Sigmoid colon (tissue), 6 donors: ENCODE measurements at regions not wholly inside any gene's neighbourhood (a gene's known extent, or its start where the extent isn't known, plus 50 kb on each side); places are given as distances from the start of the nearest gene placed in this dataset.

Experiments
- DNase-seq: peaks from one replicate; pipeline ENCODE4 v3.0.0-alpha.2; 2019
- H3K27ac ChIP-seq, 4 donors: fragments of 200-600 bp; sonication (generic); one replicate each; pipeline ENCODE4 v1.5.1; 2016 to 2019; ENCODE audit warnings: mild to moderate bottlenecking in 1 of 4
- H3K27me3 ChIP-seq, 3 donors: fragments of 200-600 bp; sonication (generic); one replicate each; pipeline ENCODE4 v1.5.1; 2019; ENCODE audit warnings: mild to moderate bottlenecking in 1 of 3
- H3K36me3 ChIP-seq, 4 donors: fragments of 200-600 bp; sonication (generic); one replicate each; pipeline ENCODE4 v1.5.1; 2016 to 2019
- H3K4me1 ChIP-seq, 4 donors: fragments of 200-600 bp; sonication (generic); one replicate each; pipeline ENCODE4 v1.5.1; 2017 to 2019
- H3K4me3 ChIP-seq, 4 donors: fragments of 200-600 bp; sonication (generic); one replicate each; pipeline ENCODE4 v1.5.1; 2017 to 2019; ENCODE audit warnings: mild to moderate bottlenecking in 2 of 4, moderate library complexity in 1 of 4
- H3K9me3 ChIP-seq, 4 donors: fragments of 200-600 bp in 3 of 4; sonication (generic) in 3 of 4; one replicate each; pipeline versions ENCODE4 v1.5.1 to v1.6.1; 2013 to 2019
- EP300 ChIP-seq, 4 donors: sonication (generic); formaldehyde crosslinking; IDR thresholded peaks; one replicate each; pipeline ENCODE4 v1.6.1; 2017; ENCODE audit warnings: antibody characterized with exemption in 4 of 4
- POLR2A ChIP-seq, 2 donors: fragments of 450-650 bp; IDR thresholded peaks; one replicate each; pipeline ENCODE4 v1.6.1; 2016; ENCODE audit warnings: antibody characterized with exemption in 2 of 2, mild to moderate bottlenecking in 2 of 2, moderate library complexity in 2 of 2
- POLR2AphosphoS5 ChIP-seq, 4 donors: sonication (generic); formaldehyde crosslinking; IDR thresholded peaks; one replicate each; pipeline ENCODE4 v1.6.1; 2017; ENCODE audit warnings: antibody characterized with exemption in 4 of 4
- WGBS, 2 donors: extraction: QIAGEN DNeasy Blood & Tissue Kit; methylation state at CpG; one replicate each; pipeline ENCODE4 v1.1.7; 2013; 5-methylcytosine and 5-hydroxymethylcytosine counted together
- intact Hi-C: fragments of 100-400 bp; cut with DNase I; formaldehyde crosslinking; loops from one replicate; pipeline ENCODE4 v1.15.1; 2023
- TF ChIP-seq, protein P1 (sequence below), 4 experiments: fragments of 450-650 bp in 3 of 4; fragments of 200-600 bp in 1 of 4; IDR thresholded peaks; one replicate each; pipeline ENCODE4 v1.5.1; 2016 to 2019; ENCODE audit warnings: antibody characterized with exemption in 4 of 4, mild to moderate bottlenecking in 3 of 4, moderate library complexity in 2 of 4
- donor health status: healthy with polysubstance abuse.
- donor health status: healthy.

- Histone ChIP-seq H3K27ac (peak overlapping the region; percentile 19 to 71 (median 52)), H3K4me3 (no peak overlapping the region), H3K27me3 (no peaks in the 10 kb centered on the region), H3K9me3 (peaks cover 0 to 6% (median 2%) of the 10 kb centered on the region in 4 donors), H3K36me3 (no peaks in the 10 kb centered on the region), H3K4me1 (peaks cover 0 to 22% (median 17%) of the 10 kb centered on the region in 4 donors)
- WGBS, 2 donors, result 74 to 76% methylated on average over 4 of the region's 4 CpGs
- DNase-seq, result no peak
- intact Hi-C loops, result no loop called here
- TF ChIP-seq, protein P1, sequence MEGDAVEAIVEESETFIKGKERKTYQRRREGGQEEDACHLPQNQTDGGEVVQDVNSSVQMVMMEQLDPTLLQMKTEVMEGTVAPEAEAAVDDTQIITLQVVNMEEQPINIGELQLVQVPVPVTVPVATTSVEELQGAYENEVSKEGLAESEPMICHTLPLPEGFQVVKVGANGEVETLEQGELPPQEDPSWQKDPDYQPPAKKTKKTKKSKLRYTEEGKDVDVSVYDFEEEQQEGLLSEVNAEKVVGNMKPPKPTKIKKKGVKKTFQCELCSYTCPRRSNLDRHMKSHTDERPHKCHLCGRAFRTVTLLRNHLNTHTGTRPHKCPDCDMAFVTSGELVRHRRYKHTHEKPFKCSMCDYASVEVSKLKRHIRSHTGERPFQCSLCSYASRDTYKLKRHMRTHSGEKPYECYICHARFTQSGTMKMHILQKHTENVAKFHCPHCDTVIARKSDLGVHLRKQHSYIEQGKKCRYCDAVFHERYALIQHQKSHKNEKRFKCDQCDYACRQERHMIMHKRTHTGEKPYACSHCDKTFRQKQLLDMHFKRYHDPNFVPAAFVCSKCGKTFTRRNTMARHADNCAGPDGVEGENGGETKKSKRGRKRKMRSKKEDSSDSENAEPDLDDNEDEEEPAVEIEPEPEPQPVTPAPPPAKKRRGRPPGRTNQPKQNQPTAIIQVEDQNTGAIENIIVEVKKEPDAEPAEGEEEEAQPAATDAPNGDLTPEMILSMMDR (IDR thresholded peaks at IDR 0.05), result no peak
- no peak for TF ChIP-seq POLR2A (IDR thresholded peaks at IDR 0.05)
- no peak for TF ChIP-seq EP300 (IDR thresholded peaks at IDR 0.05)
- TF ChIP-seq POLR2AphosphoS5 (IDR thresholded peaks at IDR 0.05), result no peak
Measured at GRCh38 chr1:164369698-164370365, 189.2 kb upstream of the PBX1 start.

DNA sequence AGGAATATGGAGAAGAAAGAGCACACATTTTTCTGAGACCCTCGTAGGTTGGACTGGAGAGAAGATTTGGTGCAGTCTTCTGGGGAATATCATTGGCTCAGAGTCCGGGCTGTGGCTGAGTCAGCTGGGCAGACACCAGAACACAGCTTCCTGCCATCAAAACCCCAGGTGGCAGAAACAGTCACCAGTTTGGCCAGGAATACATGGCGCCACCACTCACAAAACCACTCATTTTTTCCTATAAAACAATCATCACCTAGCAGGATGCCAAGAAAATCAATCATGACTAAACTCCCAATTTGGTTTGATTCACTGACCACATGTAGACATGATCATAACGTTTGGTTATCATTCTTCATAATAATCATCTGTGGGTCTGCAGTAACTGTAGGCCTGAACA lies 178.1 kb upstream of the PBX1 start:
- 36 to 65% methylated on average over 4 of the region's 4 CpGs for WGBS, 2 donors
- H3K27me3 ChIP-seq, result no peaks in the 10 kb centered on the region
- peaks cover 0 to 2% (median 0%) of the 10 kb centered on the region in 4 donors for H3K9me3 ChIP-seq
- H3K4me3 ChIP-seq, result no peak overlapping the region
- no peaks in the 10 kb centered on the region for H3K36me3 ChIP-seq
- TF ChIP-seq POLR2A (IDR thresholded peaks at IDR 0.05), result no peak
- TF ChIP-seq, protein P1 (IDR thresholded peaks at IDR 0.05), result no peak
- TF ChIP-seq POLR2AphosphoS5 (IDR thresholded peaks at IDR 0.05), result no peak
- TF ChIP-seq EP300 (IDR thresholded peaks at IDR 0.05), result no peak
- H3K4me1 ChIP-seq, result no peaks in the 10 kb centered on the region
- intact Hi-C loops, result no loop called here
- no peak for DNase-seq
- H3K27ac ChIP-seq, result no peak overlapping the region

GRCh38 chr1:164382384-164382783 lies 176.6 kb upstream of the PBX1 start:
- 85 to 89% methylated on average over 8 of the region's 8 CpGs for WGBS, 2 donors
- H3K27ac ChIP-seq, result no peak overlapping the region
- no peaks in the 10 kb centered on the region for H3K27me3 ChIP-seq
- DNase-seq, result no peak
- H3K4me1 ChIP-seq, result no peaks in the 10 kb centered on the region
- peaks cover 0 to 2% (median 0%) of the 10 kb centered on the region in 4 donors for H3K9me3 ChIP-seq
- no peak overlapping the region for H3K4me3 ChIP-seq
- intact Hi-C loops, result no loop called here
- H3K36me3 ChIP-seq, result no peaks in the 10 kb centered on the region
- TF ChIP-seq POLR2A (IDR thresholded peaks at IDR 0.05), result no peak
- TF ChIP-seq, protein P1 (IDR thresholded peaks at IDR 0.05), result no peak
- TF ChIP-seq POLR2AphosphoS5 (IDR thresholded peaks at IDR 0.05), result no peak
- TF ChIP-seq EP300 (IDR thresholded peaks at IDR 0.05), result no peak

GRCh38 chr1:164384262-164384661 lies 174.7 kb upstream of the PBX1 start:
- Histone ChIP-seq H3K4me1 (no peaks in the 10 kb centered on the region), H3K27me3 (no peaks in the 10 kb centered on the region), H3K9me3 (peaks cover 0 to 2% (median 0%) of the 10 kb centered on the region in 4 donors), H3K27ac (no peak overlapping the region), H3K36me3 (no peaks in the 10 kb centered on the region), H3K4me3 (no peak overlapping the region)
- TF ChIP-seq POLR2A (IDR thresholded peaks at IDR 0.05) (no peak), POLR2AphosphoS5 (IDR thresholded peaks at IDR 0.05) (no peak), EP300 (IDR thresholded peaks at IDR 0.05) (no peak)
- TF ChIP-seq, protein P1 (IDR thresholded peaks at IDR 0.05), result no peak
- WGBS, 2 donors, result 85 to 91% methylated on average over 3 of the region's 3 CpGs
- no peak for DNase-seq
- intact Hi-C loops, result no loop called here
